ENCODE measurements at regions not wholly inside any gene's neighbourhood (a gene's known extent, or its start where the extent isn't known, plus 50 kb on each side); places are given as distances from the start of the nearest gene placed in this dataset.

- no peak for DNase-seq
Measured at GRCh38 chr9:99592834-99593574, 228.7 kb upstream of the NR4A3 start.

- peak in 1 of 2 donors; percentile 32 for DNase-seq
Measured at GRCh38 chr9:99593610-99594009, 228.1 kb upstream of the NR4A3 start.

- DNase-seq, result no peak
Measured at GRCh38 chr9:99594056-99594780, 227.5 kb upstream of the NR4A3 start.

GRCh38 chr9:99595796-99596195 lies 225.9 kb upstream of the NR4A3 start:
- peak; percentile 26 to 64 for DNase-seq

- DNase-seq, result no peak
Measured at GRCh38 chr9:99601571-99602111, 220.0 kb upstream of the NR4A3 start.

- no peak for DNase-seq
Measured at GRCh38 chr9:99602854-99603253, 218.8 kb upstream of the NR4A3 start.

- DNase-seq, result no peak
Measured at GRCh38 chr9:99605016-99605743, 216.5 kb upstream of the NR4A3 start.

GRCh38 chr9:99606296-99606695 lies 215.4 kb upstream of the NR4A3 start:
- DNase-seq, result no peak

GRCh38 chr9:99606957-99607356 lies 214.7 kb upstream of the NR4A3 start:
- no peak for DNase-seq

GRCh38 chr9:99607842-99608448 lies 213.7 kb upstream of the NR4A3 start:
- DNase-seq, result no peak

GRCh38 chr9:99614341-99614740 lies 207.3 kb upstream of the NR4A3 start:
- DNase-seq, result no peak

GRCh38 chr9:99621040-99621439 lies 200.6 kb upstream of the NR4A3 start:
- DNase-seq, result no peak

GRCh38 chr9:99622679-99623078 lies 199.0 kb upstream of the NR4A3 start:
- DNase-seq, result no peak

GRCh38 chr9:99623780-99624364 lies 197.8 kb upstream of the NR4A3 start:
- no peak for DNase-seq

GRCh38 chr9:99624499-99625233 lies 197.0 kb upstream of the NR4A3 start:
- no peak for DNase-seq

- no peak for DNase-seq
Measured at GRCh38 chr9:99626426-99626825, 195.3 kb upstream of the NR4A3 start.

- DNase-seq, result no peak
Measured at GRCh38 chr9:99628285-99628684, 193.4 kb upstream of the NR4A3 start.

GRCh38 chr9:99628849-99629620 lies 192.7 kb upstream of the NR4A3 start:
- DNase-seq, result no peak

- DNase-seq, result no peak
Measured at GRCh38 chr9:99632349-99633038, 189.2 kb upstream of the NR4A3 start.

- peak in 1 of 2 donors; percentile 1 for DNase-seq
Measured at GRCh38 chr9:99633265-99633664, 188.4 kb upstream of the NR4A3 start.

All from CD4-positive, alpha-beta T cell treated with Interleukin-4 for 1 hour (primary cell).